ENCODE measurements at regions not wholly inside any gene's neighbourhood (a gene's known extent, or its start where the extent isn't known, plus 50 kb on each side); places are given as distances from the start of the nearest gene placed in this dataset.
"Not testable (repeated sequence)": the region's sequence is repeated elsewhere in the genome, so short reads cannot be mapped to it uniquely, and the experiment has no call there.

GRCh38 chr5:94080390-94080789 lies 339.0 kb upstream of the POU5F2 start:
- DNase-seq (ENCODE audit: low spot score) = peak; percentile 33
- TF ChIP-seq, protein P1, sequence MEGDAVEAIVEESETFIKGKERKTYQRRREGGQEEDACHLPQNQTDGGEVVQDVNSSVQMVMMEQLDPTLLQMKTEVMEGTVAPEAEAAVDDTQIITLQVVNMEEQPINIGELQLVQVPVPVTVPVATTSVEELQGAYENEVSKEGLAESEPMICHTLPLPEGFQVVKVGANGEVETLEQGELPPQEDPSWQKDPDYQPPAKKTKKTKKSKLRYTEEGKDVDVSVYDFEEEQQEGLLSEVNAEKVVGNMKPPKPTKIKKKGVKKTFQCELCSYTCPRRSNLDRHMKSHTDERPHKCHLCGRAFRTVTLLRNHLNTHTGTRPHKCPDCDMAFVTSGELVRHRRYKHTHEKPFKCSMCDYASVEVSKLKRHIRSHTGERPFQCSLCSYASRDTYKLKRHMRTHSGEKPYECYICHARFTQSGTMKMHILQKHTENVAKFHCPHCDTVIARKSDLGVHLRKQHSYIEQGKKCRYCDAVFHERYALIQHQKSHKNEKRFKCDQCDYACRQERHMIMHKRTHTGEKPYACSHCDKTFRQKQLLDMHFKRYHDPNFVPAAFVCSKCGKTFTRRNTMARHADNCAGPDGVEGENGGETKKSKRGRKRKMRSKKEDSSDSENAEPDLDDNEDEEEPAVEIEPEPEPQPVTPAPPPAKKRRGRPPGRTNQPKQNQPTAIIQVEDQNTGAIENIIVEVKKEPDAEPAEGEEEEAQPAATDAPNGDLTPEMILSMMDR (IDR thresholded peaks at IDR 0.05) = no peak

GRCh38 chr5:94072116-94072515 lies 330.7 kb upstream of the POU5F2 start:
- no peak overlapping the region for H3K27ac ChIP-seq
- H3K4me3 ChIP-seq = no peak overlapping the region
- TF ChIP-seq, protein P1 (IDR thresholded peaks at IDR 0.05) = no peak
- DNase-seq (ENCODE audit: low spot score) = no peak

More at GRCh38 chr5:94080390-94080789, 339.0 kb upstream of the POU5F2 start:
- Histone ChIP-seq H3K4me3 (no peak overlapping the region), H3K27ac (no peak overlapping the region)

- no peak overlapping the region for H3K27ac ChIP-seq
- DNase-seq (ENCODE audit: low spot score) = no peak
- TF ChIP-seq, protein P1 (IDR thresholded peaks at IDR 0.05) = no peak
- H3K4me3 ChIP-seq = no peak overlapping the region
These were observed 325.2 kb upstream of the POU5F2 start for GRCh38 chr5:94066437-94067207.

DNA sequence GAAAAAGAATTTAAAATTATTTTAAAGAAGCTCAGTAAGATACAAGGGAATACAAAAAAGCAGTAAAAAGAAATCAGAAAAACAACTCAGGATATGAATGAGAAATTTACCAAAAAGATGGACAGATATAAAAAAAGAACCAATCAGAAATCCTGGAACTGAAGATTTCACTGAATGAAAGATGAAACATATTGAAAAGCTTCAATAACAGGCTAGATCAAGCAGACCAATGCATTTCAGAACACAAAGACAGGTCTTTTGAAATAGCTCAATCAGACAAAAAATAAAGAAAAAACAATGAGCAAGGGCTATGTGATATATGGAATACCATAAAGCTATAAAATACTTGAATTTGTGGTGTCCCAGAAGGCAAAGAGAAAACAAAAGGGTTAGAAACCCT lies 322.6 kb upstream of the POU5F2 start:
- Histone ChIP-seq H3K27ac (no peak overlapping the region), H3K4me3 (no peak overlapping the region)
- no peak for DNase-seq (ENCODE audit: low spot score)
- TF ChIP-seq, protein P1 (IDR thresholded peaks at IDR 0.05) = no peak

DNA sequence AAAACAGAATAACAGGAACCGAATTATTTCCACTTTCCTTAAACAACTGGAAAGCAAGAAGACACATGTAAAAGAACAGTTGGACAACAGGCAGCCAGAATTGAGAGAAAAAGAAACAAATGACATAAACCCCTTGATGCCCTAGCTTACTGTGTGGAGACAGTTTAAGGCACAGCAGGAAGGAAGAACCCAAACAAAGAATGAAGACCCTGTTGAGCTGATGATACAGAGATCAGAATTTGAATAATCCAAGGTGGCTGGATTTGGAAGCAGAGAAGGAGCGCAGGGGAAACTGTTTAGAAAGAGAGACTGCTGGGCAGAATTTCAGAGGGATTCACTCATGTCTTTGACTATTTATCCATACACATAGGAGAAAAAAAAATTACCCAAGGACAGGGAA lies 316.3 kb upstream of the POU5F2 start:
- Histone ChIP-seq H3K4me3 (no peak overlapping the region), H3K27ac (no peak overlapping the region)
- no peak for DNase-seq (ENCODE audit: low spot score)
- TF ChIP-seq, protein P1 (IDR thresholded peaks at IDR 0.05) = no peak

DNA sequence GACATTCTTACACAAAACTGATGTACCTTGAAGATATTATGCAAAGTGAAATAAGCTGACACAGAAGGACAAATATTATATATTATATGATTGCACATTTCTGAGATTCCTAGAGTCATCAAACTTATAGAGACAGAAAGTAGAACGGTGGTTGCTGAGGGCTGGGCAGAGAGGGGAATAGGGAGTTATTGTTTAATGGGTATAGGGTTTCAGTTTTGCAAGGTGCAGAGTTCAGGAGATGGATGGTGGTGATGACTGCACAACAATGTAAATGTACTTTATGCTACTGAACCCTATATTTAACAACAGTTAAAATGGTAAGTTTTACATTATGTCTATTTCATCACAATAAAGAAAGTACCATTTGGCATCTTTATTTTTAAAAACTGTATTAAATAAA lies 315.8 kb upstream of the POU5F2 start:
- TF ChIP-seq, protein P1 (IDR thresholded peaks at IDR 0.05) = no peak
- DNase-seq (ENCODE audit: low spot score) = no peak
- Histone ChIP-seq H3K4me3 (no peak overlapping the region), H3K27ac (no peak overlapping the region)

- not testable (repeated sequence) for H3K27ac ChIP-seq; DNase-seq (ENCODE audit: low spot score); H3K4me3 ChIP-seq
These were observed 308.0 kb upstream of the POU5F2 start for GRCh38 chr5:94049307-94049922.
